ENCODE measurements at regions not wholly inside any gene's neighbourhood (a gene's known extent, or its start where the extent isn't known, plus 50 kb on each side); places are given as distances from the start of the nearest gene placed in this dataset.

- TF ChIP-seq CTCF (IDR thresholded peaks at IDR 0.05; ENCODE audit: poor library complexity) (no peak), EZH2 (IDR thresholded peaks at IDR 0.05; ENCODE audit: borderline replicate concordance) (no peak), EZH2phosphoT487 (IDR thresholded peaks at IDR 0.05; ENCODE audit: low read depth, severe bottlenecking, unreplicated experiment) (no peak)
Observed at GRCh38 chr10:81532403-81532802, 342.6 kb upstream of the NRG3 start.
